BJ (cell line): ENCODE measurements at regions not wholly inside any gene's neighbourhood (a gene's known extent, or its start where the extent isn't known, plus 50 kb on each side); places are given as distances from the start of the nearest gene placed in this dataset.

Experiments used
- CTCF ChIA-PET: fragments of 350-600 bp; formaldehyde crosslinking; extraction: SDS; loops from one replicate; lab custom pipeline; 2021; ENCODE audit warnings: antibody characterized with exemption, inconsistent platforms; lab: Yijun Ruan, JAX
- POLR2A ChIA-PET: fragments of 300-600 bp; sonication (Branson Sonifier 250); formaldehyde crosslinking; extraction: SDS; loops from one replicate; lab custom pipeline; 2021; ENCODE audit warnings: antibody characterized with exemption; lab: Charles Lee
- DNase-seq: peaks from one replicate; pipeline ENCODE4 v3.0.0-alpha.2; 2011; ENCODE audit warnings: low read depth
- H3K27me3 ChIP-seq: 2 replicates; pipeline ENCODE4 v1.6.0; 2011; ENCODE audit warnings: low read length; ENCODE audit not compliant: control insufficient read depth, insufficient read depth
- H3K36me3 ChIP-seq: 2 replicates; pipeline ENCODE4 v1.5.1; 2011; ENCODE audit warnings: low read length; ENCODE audit not compliant: control insufficient read depth, insufficient read depth
- H3K4me3 ChIP-seq: 2 replicates; pipeline ENCODE4 v1.5.1; 2011; ENCODE audit warnings: low read depth, mild to moderate bottlenecking, control low read depth, low read length
- CTCF ChIP-seq: IDR thresholded peaks from 2 replicates; pipeline ENCODE4 v1.5.1; 2011; ENCODE audit warnings: low read depth, mild to moderate bottlenecking, control low read depth, inconsistent platforms, low read length, moderate library complexity; ENCODE audit not compliant: insufficient read depth

GRCh38 chr7:26608402-26608801 lies 256.0 kb downstream of the SKAP2 start:
- Histone ChIP-seq H3K4me3 (no peak overlapping the region), H3K27me3 (no peaks in the 10 kb centered on the region), H3K36me3 (no peaks in the 10 kb centered on the region)
- TF ChIP-seq CTCF = no peak
- ChIA-PET POLR2A (no interaction called here), CTCF (interaction anchor here (0.7 kb wide), 1 partner anchor 11 kb away, joined by 3 read pairs; no protein-coding TSS in a partner anchor)
- no peak for DNase-seq

- DNase-seq = no peak
- ChIA-PET POLR2A (no interaction called here), CTCF (no interaction called here)
- no peaks in the 10 kb centered on the region for H3K36me3 ChIP-seq
- no peak for TF ChIP-seq CTCF
- H3K4me3 ChIP-seq = no peak overlapping the region
- H3K27me3 ChIP-seq = no peaks in the 10 kb centered on the region
These were observed 255.3 kb downstream of the SKAP2 start for GRCh38 chr7:26609082-26609481.

- no peak overlapping the region for H3K4me3 ChIP-seq
- DNase-seq = no peak
- no peaks in the 10 kb centered on the region for H3K27me3 ChIP-seq
- ChIA-PET CTCF (no interaction called here), POLR2A (no interaction called here)
- no peaks in the 10 kb centered on the region for H3K36me3 ChIP-seq
- TF ChIP-seq CTCF = no peak
These were observed 254.9 kb downstream of the SKAP2 start for GRCh38 chr7:26609532-26609931.

- POLR2A ChIA-PET = no interaction called here
These were observed 251.6 kb downstream of the SKAP2 start for GRCh38 chr7:26612742-26613141.

GRCh38 chr7:26614503-26614902 lies 249.9 kb downstream of the SKAP2 start:
- no peak for TF ChIP-seq CTCF
- POLR2A ChIA-PET = no interaction called here
- H3K36me3 ChIP-seq = no peaks in the 10 kb centered on the region
- no peak overlapping the region for H3K4me3 ChIP-seq
- DNase-seq = no peak
- CTCF ChIA-PET = no interaction called here
- H3K27me3 ChIP-seq = no peaks in the 10 kb centered on the region

More at GRCh38 chr7:26612742-26613141, 251.6 kb downstream of the SKAP2 start:
- no peaks in the 10 kb centered on the region for H3K36me3 ChIP-seq
- no peak for TF ChIP-seq CTCF
- CTCF ChIA-PET = no interaction called here
- H3K4me3 ChIP-seq = no peak overlapping the region
- DNase-seq = no peak
- H3K27me3 ChIP-seq = no peaks in the 10 kb centered on the region
